Uterus (tissue), 2 donors: ENCODE measurements at regions not wholly inside any gene's neighbourhood (a gene's known extent, or its start where the extent isn't known, plus 50 kb on each side); places are given as distances from the start of the nearest gene placed in this dataset.

Experiments used
- POLR2A ChIP-seq, 2 donors: fragments of 450-650 bp; IDR thresholded peaks; one replicate each; pipeline ENCODE4 v1.6.1; 2016; ENCODE audit warnings: antibody characterized with exemption in 2 of 2, mild to moderate bottlenecking in 1 of 2, moderate library complexity in 1 of 2
- TF ChIP-seq, protein P1 (sequence below), 4 experiments: fragments of 200-600 bp in 2 of 4; fragments of 450-650 bp in 2 of 4; sonication (generic) in 2 of 4; IDR thresholded peaks; one replicate each; pipeline ENCODE4 v1.5.1; 2016 to 2019; ENCODE audit warnings: antibody characterized with exemption in 4 of 4, mild to moderate bottlenecking in 2 of 4, moderate library complexity in 1 of 4

DNA sequence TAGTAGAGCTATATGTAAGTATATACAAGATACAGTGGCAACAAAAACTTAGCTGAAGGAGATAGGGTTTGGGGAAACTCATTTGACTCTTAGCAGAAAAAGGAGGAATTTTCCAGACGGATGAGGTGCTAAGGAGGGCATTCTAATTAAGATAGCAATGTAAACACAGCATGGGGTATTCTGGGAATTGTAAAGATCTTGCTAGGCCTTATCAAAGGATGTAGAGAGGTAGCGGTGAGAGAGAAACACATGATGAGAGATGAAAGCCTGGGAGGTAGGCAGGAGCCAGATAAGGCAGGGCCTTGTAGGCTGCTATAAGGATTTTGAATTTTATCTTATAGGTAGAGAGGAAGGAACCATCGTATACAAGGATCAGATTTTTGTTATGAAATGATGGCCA lies 106.6 kb upstream of the KCNN2 start:
- TF ChIP-seq, protein P1, sequence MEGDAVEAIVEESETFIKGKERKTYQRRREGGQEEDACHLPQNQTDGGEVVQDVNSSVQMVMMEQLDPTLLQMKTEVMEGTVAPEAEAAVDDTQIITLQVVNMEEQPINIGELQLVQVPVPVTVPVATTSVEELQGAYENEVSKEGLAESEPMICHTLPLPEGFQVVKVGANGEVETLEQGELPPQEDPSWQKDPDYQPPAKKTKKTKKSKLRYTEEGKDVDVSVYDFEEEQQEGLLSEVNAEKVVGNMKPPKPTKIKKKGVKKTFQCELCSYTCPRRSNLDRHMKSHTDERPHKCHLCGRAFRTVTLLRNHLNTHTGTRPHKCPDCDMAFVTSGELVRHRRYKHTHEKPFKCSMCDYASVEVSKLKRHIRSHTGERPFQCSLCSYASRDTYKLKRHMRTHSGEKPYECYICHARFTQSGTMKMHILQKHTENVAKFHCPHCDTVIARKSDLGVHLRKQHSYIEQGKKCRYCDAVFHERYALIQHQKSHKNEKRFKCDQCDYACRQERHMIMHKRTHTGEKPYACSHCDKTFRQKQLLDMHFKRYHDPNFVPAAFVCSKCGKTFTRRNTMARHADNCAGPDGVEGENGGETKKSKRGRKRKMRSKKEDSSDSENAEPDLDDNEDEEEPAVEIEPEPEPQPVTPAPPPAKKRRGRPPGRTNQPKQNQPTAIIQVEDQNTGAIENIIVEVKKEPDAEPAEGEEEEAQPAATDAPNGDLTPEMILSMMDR (IDR thresholded peaks at IDR 0.05), result no peak
- TF ChIP-seq POLR2A (IDR thresholded peaks at IDR 0.05), result no peak
